GM18508 (cell line): ENCODE measurements at regions not wholly inside any gene's neighbourhood (a gene's known extent, or its start where the extent isn't known, plus 50 kb on each side); places are given as distances from the start of the nearest gene placed in this dataset.

Experiments
- ATAC-seq: cut with Tn5 transposase; IDR thresholded peaks from one replicate; pipeline ENCODE4 v1.9.1; 2021; ENCODE audit warnings: moderate number of reproducible peaks; ENCODE audit not compliant: insufficient read depth, unreplicated experiment

GRCh38 chr5:98454407-98454806 lies 319.1 kb upstream of the RGMB start:
- no peak for ATAC-seq

DNA sequence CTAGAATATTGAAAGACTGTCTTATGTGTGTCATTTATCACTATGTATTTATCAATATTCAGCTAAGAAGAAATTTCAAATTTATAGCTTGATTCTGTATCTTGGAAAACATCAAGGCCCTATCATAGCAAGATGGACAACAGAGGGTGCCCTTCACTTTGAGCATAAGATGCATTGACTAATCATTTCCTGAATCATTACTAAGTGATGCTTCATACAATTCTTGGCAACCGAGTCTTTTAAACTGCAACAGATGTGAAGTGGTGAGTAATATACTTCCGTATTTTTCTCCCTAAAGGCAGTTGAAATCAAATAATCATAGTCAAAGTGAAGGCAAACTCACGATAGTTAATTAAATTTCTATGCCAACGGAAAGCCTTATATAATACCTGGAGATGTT lies 318.6 kb upstream of the RGMB start:
- no peak for ATAC-seq

GRCh38 chr5:98455665-98456064 lies 317.8 kb upstream of the RGMB start:
- no peak for ATAC-seq

DNA sequence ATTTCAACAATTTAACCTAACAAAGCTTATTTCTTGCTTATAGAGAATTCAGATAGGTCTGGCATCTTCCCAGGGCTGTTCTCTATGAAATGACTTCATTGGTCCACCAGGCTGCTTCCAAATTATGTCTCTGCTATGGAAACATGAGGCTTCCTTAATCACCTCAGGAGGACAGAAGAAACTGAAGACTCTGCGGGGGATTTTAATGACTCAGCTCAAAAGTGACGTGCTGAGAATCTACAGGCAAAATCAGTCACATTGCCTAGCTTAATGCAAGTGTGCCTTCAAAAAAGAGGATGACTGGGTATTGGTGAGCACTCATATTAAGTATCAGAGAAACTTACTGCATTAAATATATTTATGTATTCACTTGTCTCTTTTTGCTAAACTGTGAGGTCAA lies 315.5 kb upstream of the RGMB start:
- ATAC-seq: no peak

DNA sequence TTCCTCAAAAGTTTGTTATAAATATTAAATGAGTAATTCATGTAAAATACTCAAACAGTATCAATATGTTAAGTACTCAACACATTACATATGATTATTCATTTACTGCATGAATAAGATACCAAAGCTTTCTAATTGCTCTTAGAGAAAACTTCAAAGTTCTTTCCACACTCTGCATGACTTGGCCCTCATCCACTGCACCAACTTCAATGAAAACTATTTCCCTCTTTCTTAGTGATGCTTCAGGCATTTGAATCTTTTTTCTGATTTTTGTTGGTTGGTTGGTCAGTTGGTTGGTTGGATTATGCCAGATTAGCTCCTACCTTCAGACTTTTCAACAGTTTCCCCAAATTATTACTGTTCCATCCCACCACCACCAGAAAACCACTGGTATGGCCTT lies 314.7 kb upstream of the RGMB start:
- ATAC-seq: no peak

- no peak for ATAC-seq
Observed at GRCh38 chr5:98460536-98460935, 312.9 kb upstream of the RGMB start.

DNA sequence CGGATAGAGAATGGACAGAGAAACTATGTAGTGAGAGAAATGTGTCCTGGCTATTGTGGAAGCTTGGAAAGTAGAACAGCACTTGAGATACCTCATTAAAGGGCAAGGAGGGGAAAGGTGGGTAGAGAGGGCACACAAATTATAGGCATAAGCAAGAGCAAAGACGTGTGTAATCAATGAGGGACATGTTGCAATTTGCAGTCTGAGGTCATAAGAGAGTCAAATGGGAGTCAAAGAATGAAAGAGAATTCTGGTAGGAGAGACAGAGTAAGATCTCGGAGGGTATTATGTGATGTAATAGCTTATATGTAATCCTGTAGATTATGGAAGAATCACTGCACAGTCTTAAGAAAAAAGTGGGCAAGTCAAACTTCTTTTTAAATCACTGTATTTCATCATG lies 312.0 kb upstream of the RGMB start:
- ATAC-seq: no peak

- no peak for ATAC-seq
Observed at GRCh38 chr5:98463222-98463621, 310.2 kb upstream of the RGMB start.

DNA sequence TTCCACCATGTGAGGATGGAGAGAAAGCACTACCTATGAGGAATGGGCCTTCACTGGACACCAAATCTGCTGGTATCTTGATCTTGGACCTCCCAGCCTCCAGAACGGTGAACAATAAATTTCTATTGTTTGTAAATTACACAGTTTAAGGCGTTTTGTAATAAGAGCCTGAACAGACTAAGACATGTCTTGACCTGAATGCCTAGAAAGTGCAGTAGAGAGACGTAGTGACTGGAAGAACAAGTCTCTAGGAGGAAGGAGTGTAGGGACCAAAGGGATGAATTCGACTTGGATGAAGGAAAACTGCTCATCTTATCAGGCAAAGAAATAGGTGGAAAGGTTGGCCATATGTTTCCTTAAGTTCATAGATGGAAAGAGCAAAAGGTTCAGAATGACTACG lies 309.8 kb upstream of the RGMB start:
- ATAC-seq: no peak

DNA sequence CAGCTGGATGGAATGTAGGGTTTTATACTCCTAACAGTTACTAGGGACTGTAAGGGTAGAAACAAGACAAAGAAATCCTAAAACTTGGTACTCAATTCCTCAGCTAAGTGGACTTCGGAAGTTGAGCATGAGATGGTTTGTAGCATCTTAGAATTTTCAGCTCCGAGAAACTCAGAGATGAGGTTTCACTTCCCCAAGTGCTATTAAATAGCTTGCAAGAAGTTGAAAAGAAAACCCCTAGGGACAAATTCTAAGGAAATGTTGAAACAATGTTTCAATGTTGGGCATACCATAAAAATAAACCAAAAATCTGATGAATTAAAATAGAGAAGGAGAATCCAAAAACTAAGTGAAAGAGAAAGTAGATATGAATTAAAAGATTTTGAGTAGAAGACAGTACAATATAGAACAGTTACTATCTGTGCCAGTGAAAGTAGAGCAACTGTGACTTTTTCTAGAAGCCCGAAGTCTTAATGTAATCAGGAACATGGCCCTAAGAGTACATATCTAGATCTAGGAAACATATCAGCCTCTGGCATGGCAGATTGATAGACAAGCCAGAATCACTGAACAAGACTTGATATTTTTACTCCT lies 308.6 kb upstream of the RGMB start:
- no peak for ATAC-seq

- ATAC-seq: no peak
Observed at GRCh38 chr5:98468188-98468869, 305.1 kb upstream of the RGMB start.

- ATAC-seq: no peak
Observed at GRCh38 chr5:98470747-98471146, 302.7 kb upstream of the RGMB start.

- ATAC-seq: no peak
Observed at GRCh38 chr5:98471458-98471857, 302.0 kb upstream of the RGMB start.

GRCh38 chr5:98474216-98474615 lies 299.2 kb upstream of the RGMB start:
- no peak for ATAC-seq

DNA sequence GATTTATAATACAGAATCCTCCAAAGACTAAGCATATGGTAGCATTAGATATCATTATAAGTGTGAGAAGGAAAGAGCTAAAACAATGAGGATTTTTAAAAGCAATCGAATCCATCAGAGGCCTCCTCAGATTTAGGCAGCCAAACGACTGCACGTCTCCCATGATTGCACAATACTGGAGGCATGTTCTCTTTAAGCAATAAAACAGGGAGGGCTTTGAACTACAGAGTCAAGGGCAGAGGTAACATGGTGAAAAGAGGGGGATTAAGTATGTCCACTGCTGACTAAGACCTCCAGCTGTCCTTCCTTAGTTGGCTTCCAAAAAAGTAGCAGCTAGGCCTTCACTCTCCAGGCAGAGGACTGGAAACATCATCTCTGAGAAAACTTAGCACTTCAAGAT lies 298.7 kb upstream of the RGMB start:
- no peak for ATAC-seq

DNA sequence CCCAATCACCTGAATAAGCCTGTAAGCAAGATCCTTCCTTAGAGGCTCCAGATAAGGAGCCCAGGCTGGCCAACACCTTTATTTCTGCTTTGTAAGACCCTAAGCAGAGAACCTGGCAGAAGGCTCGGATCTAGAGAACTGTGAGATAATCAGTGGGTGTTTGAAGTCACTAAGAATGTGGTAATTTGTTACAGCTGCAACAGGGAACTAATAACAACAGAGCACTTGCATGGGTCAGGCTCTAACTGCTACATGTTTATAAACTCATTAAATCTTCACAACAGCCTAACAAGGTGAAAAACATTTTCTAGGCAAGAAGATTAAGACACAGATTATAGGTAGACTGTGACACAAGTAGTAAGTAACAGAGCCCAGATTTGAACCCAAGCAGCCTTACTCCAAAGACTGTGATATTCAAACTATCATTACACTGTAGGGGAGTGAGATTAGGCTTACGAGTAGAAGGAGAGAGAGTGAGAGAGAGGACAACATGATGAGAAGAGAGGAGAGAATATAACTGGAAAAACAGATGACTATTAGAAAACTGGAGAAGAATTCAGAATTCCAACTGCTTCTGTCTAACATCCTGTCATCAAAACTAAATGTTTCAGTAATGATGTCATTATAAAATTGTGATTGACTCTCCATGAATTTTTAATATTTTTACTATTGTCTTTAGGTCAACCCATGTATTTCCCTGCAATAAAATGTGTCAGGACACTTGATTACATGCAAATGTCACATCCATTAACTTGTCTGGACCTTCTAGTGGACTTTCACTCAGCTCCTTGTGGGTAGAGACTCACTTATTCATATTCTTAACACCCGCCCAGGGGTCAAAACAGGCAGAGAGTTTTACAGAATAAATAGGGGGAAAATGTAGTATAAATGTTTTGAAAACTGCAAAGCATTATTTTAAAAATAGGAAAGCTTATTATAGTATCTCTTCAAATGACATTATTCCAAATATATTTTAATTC lies 290.9 kb upstream of the RGMB start:
- ATAC-seq: no peak

- no peak for ATAC-seq
Observed at GRCh38 chr5:98483301-98483685, 290.2 kb upstream of the RGMB start.

DNA sequence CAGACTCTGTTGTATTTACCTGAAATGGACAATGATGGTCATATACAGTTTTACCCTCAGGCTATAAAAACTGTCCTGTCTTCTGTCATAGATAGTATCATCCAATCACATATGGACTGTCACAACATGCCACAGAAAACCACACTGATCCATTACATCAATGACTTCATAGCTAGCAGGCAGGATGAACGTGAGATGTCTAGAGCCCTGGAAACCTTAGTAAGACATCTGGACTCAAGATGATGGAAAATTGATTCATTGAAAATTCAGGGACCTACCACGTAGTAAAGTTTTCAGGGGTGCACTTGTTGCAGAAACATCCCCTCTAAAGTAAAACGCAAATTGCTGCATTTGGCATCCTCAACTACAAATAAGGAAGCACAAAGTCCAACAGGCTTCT lies 284.4 kb upstream of the RGMB start:
- ATAC-seq: no peak

DNA sequence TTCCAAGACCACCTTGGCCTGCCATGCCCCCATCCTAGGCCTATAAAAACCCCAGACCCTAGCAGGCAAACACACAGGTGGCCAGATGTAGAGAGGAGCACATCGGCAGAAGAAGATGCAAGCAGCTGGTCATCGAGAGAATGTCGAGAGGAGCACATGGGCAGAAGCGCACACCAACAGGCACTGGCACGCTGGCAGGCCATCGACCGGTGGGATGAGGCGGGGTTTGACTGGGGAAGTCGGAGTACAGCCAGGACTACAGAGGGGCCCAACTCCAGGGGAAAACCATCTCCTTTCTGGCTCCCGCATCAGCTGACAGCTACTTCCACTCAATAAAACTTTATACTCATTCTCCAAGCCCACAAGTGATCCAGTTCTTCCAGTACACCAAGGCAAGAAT lies 283.1 kb upstream of the RGMB start:
- no peak for ATAC-seq

GRCh38 chr5:98492258-98492657 lies 281.2 kb upstream of the RGMB start:
- ATAC-seq: no peak

- no peak for ATAC-seq
Observed at GRCh38 chr5:98497418-98497817, 276.0 kb upstream of the RGMB start.
